Common myeloid progenitor, CD34-positive (primary cell): ENCODE measurements at regions not wholly inside any gene's neighbourhood (a gene's known extent, or its start where the extent isn't known, plus 50 kb on each side); places are given as distances from the start of the nearest gene placed in this dataset.
"Not testable (repeated sequence)": the region's sequence is repeated elsewhere in the genome, so short reads cannot be mapped to it uniquely, and the experiment has no call there.

Experiments
- CTCF ChIA-PET: fragments of 350-600 bp; sonication (Branson Sonifier 250); formaldehyde crosslinking; loops from one replicate; lab custom pipeline; 2021; ENCODE audit warnings: antibody characterized with exemption; lab: Charles Lee
- POLR2A ChIA-PET: fragments of 350-600 bp; sonication (Branson Sonifier 250); formaldehyde crosslinking; loops from one replicate; lab custom pipeline; 2021; ENCODE audit warnings: antibody characterized with exemption; lab: Charles Lee
- DNase-seq, 3 donors: peaks; one replicate each; pipeline versions ENCODE4 v3.0.0 to v3.0.0-alpha.2; 2013
- H3K27ac ChIP-seq, 2 experiments: 1 replicate in 1 of 2; 2 replicates in 1 of 2; pipeline ENCODE4 v1.7.0; 2013; ENCODE audit warnings: inconsistent platforms in 2 of 2, low read length in 2 of 2, mild to moderate bottlenecking in 2 of 2, low read depth in 1 of 2, moderate library complexity in 1 of 2; ENCODE audit not compliant: severe bottlenecking in 2 of 2, insufficient read depth in 1 of 2, poor library complexity in 1 of 2
- H3K27me3 ChIP-seq, 5 experiments: replicated peaks in 2 of 5; 1 replicate in 3 of 5; 2 replicates in 2 of 5; pipeline versions ENCODE4 v1.6.1 to v1.7.0; 2013; ENCODE audit warnings: low read length in 4 of 5, mild to moderate bottlenecking in 2 of 5, moderate library complexity in 2 of 5, inconsistent platforms in 1 of 5; ENCODE audit not compliant: insufficient read depth in 5 of 5, control insufficient read depth in 4 of 5
- H3K36me3 ChIP-seq, 4 experiments: 1 replicate in 2 of 4; 2 replicates in 2 of 4; pipeline versions ENCODE4 v1.6.1 to v1.7.0; 2013; ENCODE audit warnings: low read length in 3 of 4, control low read depth in 1 of 4, mild to moderate bottlenecking in 1 of 4; ENCODE audit not compliant: control insufficient read depth in 4 of 4, insufficient read depth in 4 of 4
- H3K4me1 ChIP-seq, 4 experiments: 1 replicate in 3 of 4; 2 replicates in 1 of 4; pipeline versions ENCODE4 v1.6.1 to v1.7.1; 2013; ENCODE audit warnings: low read length in 3 of 4, mild to moderate bottlenecking in 3 of 4, control low read depth in 1 of 4, inconsistent platforms in 1 of 4, moderate library complexity in 1 of 4; ENCODE audit not compliant: control insufficient read depth in 4 of 4, insufficient read depth in 4 of 4; ENCODE audit errors: control extremely low read depth in 1 of 4
- H3K4me3 ChIP-seq, 7 experiments: 1 replicate in 4 of 7; 2 replicates in 3 of 7; pipeline versions ENCODE4 v1.5.1 to v1.7.0; 2013; ENCODE audit warnings: mild to moderate bottlenecking in 7 of 7, low read length in 6 of 7, moderate library complexity in 6 of 7, inconsistent platforms in 2 of 7, low read depth in 2 of 7, control low read depth in 1 of 7; ENCODE audit not compliant: insufficient read depth in 4 of 7, control insufficient read depth in 1 of 7; ENCODE audit errors: extremely low read depth in 1 of 7
- H3K9me3 ChIP-seq, 5 experiments: 1 replicate in 4 of 5; 2 replicates in 1 of 5; pipeline versions ENCODE4 v1.6.1 to v1.7.1; 2013; ENCODE audit warnings: low read length in 4 of 5, mild to moderate bottlenecking in 2 of 5, inconsistent platforms in 1 of 5, low read depth in 1 of 5, moderate library complexity in 1 of 5; ENCODE audit not compliant: control insufficient read depth in 4 of 5, insufficient read depth in 2 of 5; ENCODE audit errors: control extremely low read depth in 1 of 5
- WGBS: methylation state at CpG from one replicate; pipeline ENCODE4 v1.1.5; 2013; ENCODE audit not compliant: insufficient coverage; 5-methylcytosine and 5-hydroxymethylcytosine counted together

GRCh38 chrX:115909017-115909416 is 261.5 kb upstream of the AGTR2 start:
- no peak overlapping the region for H3K4me3 ChIP-seq
- H3K36me3 ChIP-seq, result peaks cover 0 to 5% (median 0%) of the 10 kb centered on the region in 4 experiments
- H3K9me3 ChIP-seq, result peaks cover 0 to 11% (median 2%) of the 10 kb centered on the region in 5 experiments
- 86% methylated on average over 4 of the region's 4 CpGs for WGBS
- no peak for DNase-seq
- H3K4me1 ChIP-seq, result no peaks in the 10 kb centered on the region
- ChIA-PET POLR2A (no interaction called here), CTCF (no interaction called here)
- peaks cover 0 to 41% (median 0%) of the 10 kb centered on the region in 5 experiments for H3K27me3 ChIP-seq
- H3K27ac ChIP-seq, result no peak overlapping the region

- peaks cover 0 to 11% (median 2%) of the 10 kb centered on the region in 5 experiments for H3K9me3 ChIP-seq
- CTCF ChIA-PET, result no interaction called here
- 92% methylated on average over 2 of the region's 2 CpGs for WGBS
These were observed 258.6 kb upstream of the AGTR2 start for GRCh38 chrX:115911967-115912366.

GRCh38 chrX:115912372-115912897 is 258.1 kb upstream of the AGTR2 start:
- H3K36me3 ChIP-seq, result no peaks in the 10 kb centered on the region
- ChIA-PET CTCF (no interaction called here), POLR2A (no interaction called here)
- H3K4me3 ChIP-seq, result no peak overlapping the region
- H3K4me1 ChIP-seq, result no peaks in the 10 kb centered on the region
- DNase-seq, result peak in 2 of 3 donors; percentile 41 to 45
- 91% methylated on average over 2 of the region's 2 CpGs for WGBS
- H3K9me3 ChIP-seq, result peaks cover 0 to 11% (median 2%) of the 10 kb centered on the region in 5 experiments
- H3K27ac ChIP-seq, result no peak overlapping the region
- H3K27me3 ChIP-seq, result peaks cover 0 to 27% (median 0%) of the 10 kb centered on the region in 5 experiments

More at GRCh38 chrX:115911967-115912366, 258.6 kb upstream of the AGTR2 start:
- H3K27me3 ChIP-seq, result peaks cover 0 to 32% (median 0%) of the 10 kb centered on the region in 5 experiments
- no peak overlapping the region for H3K27ac ChIP-seq
- no peaks in the 10 kb centered on the region for H3K36me3 ChIP-seq
- H3K4me3 ChIP-seq, result no peak overlapping the region
- POLR2A ChIA-PET, result no interaction called here
- DNase-seq, result no peak
- H3K4me1 ChIP-seq, result no peaks in the 10 kb centered on the region

GRCh38 chrX:115913575-115913974 is 257.0 kb upstream of the AGTR2 start:
- Histone ChIP-seq H3K4me3 (no peak overlapping the region), H3K4me1 (no peaks in the 10 kb centered on the region), H3K9me3 (peaks cover 0 to 11% (median 2%) of the 10 kb centered on the region in 5 experiments), H3K27ac (no peak overlapping the region), H3K27me3 (peaks cover 0 to 24% (median 0%) of the 10 kb centered on the region in 5 experiments), H3K36me3 (no peaks in the 10 kb centered on the region)
- ChIA-PET POLR2A (no interaction called here), CTCF (no interaction called here)
- no peak for DNase-seq

GRCh38 chrX:115915625-115916024 is 254.9 kb upstream of the AGTR2 start:
- no CpG with 5 or more reads among the region's 3 CpGs for WGBS
- DNase-seq, POLR2A ChIA-PET, H3K27ac ChIP-seq, H3K9me3 ChIP-seq, H3K4me3 ChIP-seq, H3K36me3 ChIP-seq, H3K4me1 ChIP-seq, CTCF ChIA-PET: not testable (repeated sequence)
- peaks cover 0 to 16% (median 0%) of the 10 kb centered on the region in 5 experiments for H3K27me3 ChIP-seq

- Histone ChIP-seq H3K27ac (no peak overlapping the region), H3K4me3 (no peak overlapping the region), H3K9me3 (peaks cover 4 to 16% (median 7%) of the 10 kb centered on the region in 5 experiments), H3K4me1 (no peaks in the 10 kb centered on the region), H3K36me3 (no peaks in the 10 kb centered on the region), H3K27me3 (peaks cover 0 to 13% (median 0%) of the 10 kb centered on the region in 5 experiments)
- no peak for DNase-seq
- CTCF ChIA-PET, result no interaction called here
- POLR2A ChIA-PET, result no interaction called here
- no CpG with 5 or more reads among the region's 1 CpG for WGBS
These were observed 241.1 kb upstream of the AGTR2 start for GRCh38 chrX:115929480-115929879.

- POLR2A ChIA-PET, result no interaction called here
- Histone ChIP-seq H3K9me3 (no peaks in the 10 kb centered on the region), H3K27me3 (peaks cover 0 to 25% (median 0%) of the 10 kb centered on the region in 5 experiments), H3K4me1 (peaks cover 0 to 15% (median 5%) of the 10 kb centered on the region in 4 experiments), H3K27ac (no peak overlapping the region), H3K36me3 (peaks cover 0 to 14% (median 4%) of the 10 kb centered on the region in 4 experiments), H3K4me3 (no peak overlapping the region)
- 79% methylated on average over 4 of the region's 5 CpGs for WGBS
- CTCF ChIA-PET, result no interaction called here
- no peak for DNase-seq
These were observed 234.5 kb upstream of the AGTR2 start for GRCh38 chrX:115936008-115936407.
